KOPT-K1 (cell line): ENCODE measurements at regions not wholly inside any gene's neighbourhood (a gene's known extent, or its start where the extent isn't known, plus 50 kb on each side); places are given as distances from the start of the nearest gene placed in this dataset.

Experiments used
- H3K27ac ChIP-seq: fragments of 200-600 bp; sonication (generic); 2 replicates; pipeline ENCODE4 v1.5.1; 2016; ENCODE audit warnings: antibody characterized with exemption, mild to moderate bottlenecking, low read depth, low read length; ENCODE audit not compliant: poor library complexity, severe bottlenecking
- H3K36me3 ChIP-seq: fragments of 200-600 bp; sonication (generic); 2 replicates; pipeline ENCODE4 v1.5.1; 2017; ENCODE audit warnings: antibody characterized with exemption, mild to moderate bottlenecking, low read length, moderate library complexity; ENCODE audit not compliant: insufficient read depth
- H3K9me3 ChIP-seq: fragments of 200-600 bp; sonication (generic); 2 replicates; pipeline ENCODE4 v1.5.1; 2017; ENCODE audit warnings: antibody characterized with exemption, low read length, mild to moderate bottlenecking; ENCODE audit not compliant: insufficient read depth, poor library complexity, severe bottlenecking

- Histone ChIP-seq H3K27ac (no peak overlapping the region), H3K9me3 (no peaks in the 10 kb centered on the region)
These were observed 82.6 kb upstream of the WDR26 start for GRCh38 chr1:224517171-224517570.

DNA sequence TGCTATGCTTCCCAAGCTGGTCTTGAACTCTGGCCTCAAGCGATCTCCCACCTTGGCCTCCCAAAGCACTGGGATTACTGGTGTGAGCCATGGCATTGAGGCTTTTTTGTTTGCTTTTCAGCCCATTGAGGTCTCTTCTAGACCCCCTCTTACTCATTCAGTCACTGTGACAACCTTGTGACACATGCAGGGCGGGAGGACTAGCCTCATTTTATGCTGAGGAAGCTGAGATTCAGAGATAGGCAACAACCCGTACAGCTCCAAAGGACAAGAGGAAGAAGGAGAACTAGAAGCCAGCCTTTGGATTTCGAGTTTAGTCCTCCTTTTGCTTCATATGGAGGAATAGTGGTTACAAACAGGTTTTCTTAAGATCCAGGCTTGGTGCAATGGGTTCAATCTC is 83.9 kb upstream of the WDR26 start:
- no peak overlapping the region for H3K27ac ChIP-seq
- H3K36me3 ChIP-seq: no peaks in the 10 kb centered on the region
- no peaks in the 10 kb centered on the region for H3K9me3 ChIP-seq

More at GRCh38 chr1:224517171-224517570, 82.6 kb upstream of the WDR26 start:
- no peaks in the 10 kb centered on the region for H3K36me3 ChIP-seq

DNA sequence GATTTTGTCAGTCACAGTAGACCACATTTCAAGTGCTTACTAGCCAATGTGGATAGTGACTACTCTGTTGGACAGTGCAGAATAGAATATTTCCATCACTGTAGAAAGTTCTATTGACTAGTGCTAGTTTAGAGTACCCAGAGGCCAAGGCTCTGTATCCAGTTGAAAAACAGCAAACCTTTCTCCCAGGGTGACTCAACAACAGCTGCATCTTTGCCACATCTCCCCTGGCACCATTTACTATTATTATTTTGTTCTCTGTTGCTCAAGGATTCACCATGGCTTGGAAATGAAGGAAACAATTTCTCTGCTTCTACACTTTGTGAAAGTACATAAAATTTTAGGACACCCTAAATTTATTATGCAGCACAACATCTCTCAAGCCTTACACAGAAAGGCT is 85.3 kb upstream of the WDR26 start:
- no peaks in the 10 kb centered on the region for H3K36me3 ChIP-seq
- H3K9me3 ChIP-seq: no peaks in the 10 kb centered on the region
- H3K27ac ChIP-seq: no peak overlapping the region

- Histone ChIP-seq H3K9me3 (no peaks in the 10 kb centered on the region), H3K27ac (no peak overlapping the region), H3K36me3 (no peaks in the 10 kb centered on the region)
These were observed 86.2 kb upstream of the WDR26 start for GRCh38 chr1:224520808-224521207.

- no peak overlapping the region for H3K27ac ChIP-seq
- H3K36me3 ChIP-seq: no peaks in the 10 kb centered on the region
- H3K9me3 ChIP-seq: no peaks in the 10 kb centered on the region
These were observed 87.5 kb upstream of the WDR26 start for GRCh38 chr1:224521904-224522734.

DNA sequence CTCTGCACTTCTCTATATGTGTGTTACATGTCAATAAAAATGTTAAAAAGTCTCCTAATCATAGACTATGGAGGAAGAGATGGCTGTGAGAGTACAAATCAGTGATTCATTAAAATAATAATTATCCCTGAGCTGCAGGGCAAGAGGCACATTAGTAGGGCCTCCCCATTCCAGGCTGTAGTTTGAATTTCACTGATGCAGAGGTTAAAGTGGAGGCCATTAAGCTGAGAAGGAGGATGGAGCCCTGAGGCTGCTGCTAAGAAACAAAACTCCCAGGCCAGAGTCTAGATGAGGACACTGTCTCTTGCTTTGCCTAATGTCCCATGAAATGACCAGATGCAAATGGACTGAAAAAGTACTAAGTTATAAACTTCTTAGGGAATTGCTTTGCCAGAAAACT is 89.1 kb upstream of the WDR26 start:
- Histone ChIP-seq H3K9me3 (no peaks in the 10 kb centered on the region), H3K36me3 (no peaks in the 10 kb centered on the region), H3K27ac (no peak overlapping the region)

GRCh38 chr1:224524679-224525078 is 90.1 kb upstream of the WDR26 start:
- H3K27ac ChIP-seq: no peak overlapping the region

DNA sequence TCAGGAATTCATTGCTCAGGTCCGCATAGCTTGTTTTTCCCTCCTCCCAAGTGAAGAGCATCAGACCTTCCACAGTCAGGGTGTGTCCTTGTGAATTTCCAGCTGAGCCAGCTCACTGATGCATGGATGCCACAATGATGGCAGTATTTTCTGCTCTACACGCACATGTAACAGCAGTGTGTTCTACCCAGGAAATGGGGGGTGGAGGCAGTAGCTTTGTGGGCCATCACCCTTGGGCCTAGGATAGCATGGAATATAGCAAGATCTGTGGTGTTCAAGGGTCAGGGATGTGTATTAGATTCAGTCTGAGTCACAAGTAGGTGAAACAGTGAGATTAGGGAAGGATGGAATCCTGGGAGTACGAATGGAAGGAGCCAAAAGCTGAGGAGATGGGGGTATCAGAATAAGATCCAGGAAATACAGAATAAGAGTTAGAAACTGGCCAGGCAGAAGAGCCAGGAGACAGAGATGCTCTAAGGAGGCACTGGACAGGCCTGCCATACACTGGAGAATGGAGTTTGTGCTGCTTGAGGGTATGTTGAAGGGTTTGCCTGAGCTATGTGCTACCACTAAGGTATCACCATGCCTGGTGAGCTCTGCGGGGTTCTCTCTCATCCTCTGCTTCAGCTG is 90.6 kb upstream of the CNIH3 start:
- Histone ChIP-seq H3K27ac (no peak overlapping the region), H3K9me3 (no peaks in the 10 kb centered on the region), H3K36me3 (no peaks in the 10 kb centered on the region)

More at GRCh38 chr1:224524679-224525078, 90.1 kb upstream of the WDR26 start:
- Histone ChIP-seq H3K36me3 (no peaks in the 10 kb centered on the region), H3K9me3 (no peaks in the 10 kb centered on the region)

DNA sequence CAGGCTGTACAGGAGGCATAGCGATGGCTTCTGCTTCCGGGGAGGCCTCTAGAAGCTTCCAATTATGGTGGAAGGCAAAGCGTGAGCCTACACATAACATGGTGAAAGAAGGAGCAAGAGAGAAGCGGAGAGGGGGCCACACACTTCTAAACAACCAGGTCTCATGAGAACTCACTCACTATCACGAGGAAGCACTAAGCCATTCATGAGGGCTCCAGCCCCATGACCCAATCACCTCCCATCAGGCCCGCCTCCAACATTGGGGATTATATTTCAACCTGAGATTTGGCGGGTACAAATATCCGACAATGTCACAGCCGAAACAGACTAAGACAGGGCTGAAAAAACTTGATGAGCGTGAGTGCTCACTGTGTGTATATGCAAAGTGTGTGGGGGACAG is 89.3 kb upstream of the CNIH3 start:
- Histone ChIP-seq H3K27ac (no peak overlapping the region), H3K9me3 (no peaks in the 10 kb centered on the region), H3K36me3 (no peaks in the 10 kb centered on the region)

DNA sequence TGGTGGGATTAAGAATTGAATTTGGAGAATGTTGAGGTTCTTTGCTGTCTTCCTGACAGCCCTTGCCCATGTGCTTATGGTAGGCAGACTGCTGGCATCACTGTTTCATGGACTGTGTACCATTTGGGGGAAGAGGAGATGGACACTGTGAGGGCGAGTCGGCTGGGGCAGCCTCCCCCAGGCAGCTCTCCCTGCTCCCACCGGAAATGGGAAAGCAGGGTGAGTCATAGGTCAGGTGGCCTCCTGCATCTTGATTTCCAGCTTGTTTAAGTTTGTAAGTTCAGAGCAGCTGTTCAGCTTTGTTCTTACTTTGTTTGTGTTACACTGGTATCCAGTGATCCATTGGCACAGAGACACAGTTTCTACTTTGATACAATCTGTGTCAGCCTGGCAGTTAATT is 87.2 kb upstream of the CNIH3 start:
- H3K36me3 ChIP-seq: no peaks in the 10 kb centered on the region
- H3K27ac ChIP-seq: no peak overlapping the region
- H3K9me3 ChIP-seq: no peaks in the 10 kb centered on the region

- Histone ChIP-seq H3K27ac (no peak overlapping the region), H3K36me3 (no peaks in the 10 kb centered on the region), H3K9me3 (no peaks in the 10 kb centered on the region)
These were observed 86.3 kb upstream of the CNIH3 start for GRCh38 chr1:224529844-224530243.

- no peaks in the 10 kb centered on the region for H3K36me3 ChIP-seq
- no peaks in the 10 kb centered on the region for H3K9me3 ChIP-seq
- no peak overlapping the region for H3K27ac ChIP-seq
These were observed 82.6 kb upstream of the CNIH3 start for GRCh38 chr1:224533517-224533916.

DNA sequence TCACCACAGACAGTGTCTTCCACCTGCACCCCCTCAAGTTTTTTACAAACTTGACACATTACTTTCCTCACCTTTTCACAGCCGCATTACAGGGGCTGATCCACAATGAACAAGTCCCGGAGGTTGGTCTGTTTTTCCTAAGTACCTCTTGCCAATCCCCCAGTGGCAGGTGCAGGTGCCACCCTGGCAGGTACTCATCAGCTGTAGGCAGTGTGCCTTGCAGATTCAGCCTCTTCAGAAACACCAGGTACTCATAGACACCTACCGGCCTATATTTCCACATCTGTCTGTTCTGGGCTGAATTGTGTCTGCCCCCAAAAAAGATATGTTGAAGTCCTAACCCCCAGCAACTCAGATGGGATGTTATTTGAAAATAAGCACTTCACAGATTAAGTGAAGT is 81.4 kb upstream of the CNIH3 start:
- H3K36me3 ChIP-seq: no peaks in the 10 kb centered on the region
- H3K27ac ChIP-seq: no peak overlapping the region

DNA sequence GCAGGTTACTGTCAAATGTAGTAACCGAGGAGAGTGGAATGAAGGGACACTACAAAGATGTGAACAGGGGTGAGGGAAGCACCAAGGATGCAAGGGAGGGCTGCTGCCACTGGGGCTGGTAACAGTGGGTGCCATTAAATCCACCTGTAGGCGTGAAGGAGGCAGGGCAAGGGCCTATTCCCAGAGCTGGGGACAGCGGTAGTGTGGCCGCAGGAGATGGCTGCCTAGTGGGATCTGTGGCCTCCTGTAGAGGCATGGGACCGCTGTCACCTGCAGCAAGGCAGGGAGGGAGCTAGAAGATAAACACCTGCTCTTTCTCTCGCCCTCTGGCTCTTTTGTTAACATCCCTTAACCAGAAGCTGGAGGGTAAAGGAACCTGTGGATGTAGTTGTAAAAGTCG is 80.5 kb upstream of the CNIH3 start:
- Histone ChIP-seq H3K27ac (no peak overlapping the region), H3K36me3 (no peaks in the 10 kb centered on the region), H3K9me3 (no peaks in the 10 kb centered on the region)

More for the DNA sequence above, 81.4 kb upstream of the CNIH3 start:
- no peaks in the 10 kb centered on the region for H3K9me3 ChIP-seq

DNA sequence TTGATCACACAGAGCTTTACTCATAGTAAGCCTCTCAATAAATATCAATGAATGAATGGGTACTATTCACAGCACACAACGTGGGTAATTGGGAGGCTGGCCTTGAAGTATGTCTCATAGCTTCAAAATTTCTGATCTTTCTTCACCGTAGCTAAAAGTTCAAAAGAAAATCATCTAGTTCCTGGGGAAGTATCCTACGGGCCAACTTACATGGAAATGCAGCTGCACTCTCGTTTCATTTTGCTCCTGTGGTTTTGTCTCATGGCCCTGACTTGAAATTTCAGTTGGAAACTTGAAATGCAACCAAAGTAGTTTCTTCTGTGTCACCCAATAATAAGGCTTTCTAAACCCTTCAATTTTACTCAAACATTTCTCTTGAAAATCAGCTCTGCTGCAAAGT is 76.1 kb upstream of the CNIH3 start:
- H3K27ac ChIP-seq: no peak overlapping the region
- H3K9me3 ChIP-seq: no peaks in the 10 kb centered on the region
- H3K36me3 ChIP-seq: no peaks in the 10 kb centered on the region

- H3K9me3 ChIP-seq: no peaks in the 10 kb centered on the region
- H3K36me3 ChIP-seq: no peaks in the 10 kb centered on the region
- H3K27ac ChIP-seq: no peak overlapping the region
These were observed 75.6 kb upstream of the CNIH3 start for GRCh38 chr1:224540535-224540934.
